22Rv1 (cell line): ENCODE measurements at regions not wholly inside any gene's neighbourhood (a gene's known extent, or its start where the extent isn't known, plus 50 kb on each side); places are given as distances from the start of the nearest gene placed in this dataset.

Experiments used
- ZFX ChIP-seq: fragments of 450-650 bp; IDR thresholded peaks from 2 replicates; pipeline ENCODE4 v1.6.1; 2017; ENCODE audit warnings: antibody characterized with exemption, borderline replicate concordance
- TF ChIP-seq, protein P1 (sequence below): fragments of 450-650 bp; IDR thresholded peaks from 2 replicates; pipeline ENCODE4 v1.5.1; 2017; ENCODE audit warnings: mild to moderate bottlenecking

DNA sequence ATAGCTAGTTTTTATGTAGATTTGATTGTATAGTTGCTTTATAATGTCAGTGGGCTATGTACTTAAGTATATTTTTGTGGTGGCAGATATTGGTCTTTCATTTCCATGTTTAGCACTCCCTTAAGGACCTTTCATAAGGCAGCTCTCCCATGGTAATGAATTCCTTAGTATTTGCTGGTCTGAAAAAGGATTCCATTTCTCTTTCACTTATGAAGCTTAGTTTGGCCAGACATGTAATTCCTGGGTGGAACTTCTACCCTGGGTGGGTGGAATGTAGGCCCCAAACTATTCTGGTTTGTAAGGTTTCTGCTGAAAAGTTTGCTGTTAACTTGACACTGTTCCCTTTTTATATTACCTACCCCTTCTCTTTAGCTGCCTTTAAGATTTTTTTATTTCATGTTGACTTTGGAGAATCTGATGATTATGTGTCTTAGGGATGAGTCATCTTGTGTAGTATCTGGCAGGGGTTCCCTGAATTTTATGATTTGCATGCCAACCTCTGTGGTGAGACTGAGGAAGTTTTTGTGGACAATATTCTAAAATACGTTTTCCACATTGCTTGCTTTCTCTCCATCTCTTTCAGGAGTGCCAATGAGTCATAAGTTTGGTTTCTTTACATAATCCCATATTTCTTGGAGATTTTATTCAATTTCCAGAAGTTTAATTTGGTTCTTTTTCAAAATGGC lies 65.4 kb upstream of the VRK2 start:
- TF ChIP-seq, protein P1, sequence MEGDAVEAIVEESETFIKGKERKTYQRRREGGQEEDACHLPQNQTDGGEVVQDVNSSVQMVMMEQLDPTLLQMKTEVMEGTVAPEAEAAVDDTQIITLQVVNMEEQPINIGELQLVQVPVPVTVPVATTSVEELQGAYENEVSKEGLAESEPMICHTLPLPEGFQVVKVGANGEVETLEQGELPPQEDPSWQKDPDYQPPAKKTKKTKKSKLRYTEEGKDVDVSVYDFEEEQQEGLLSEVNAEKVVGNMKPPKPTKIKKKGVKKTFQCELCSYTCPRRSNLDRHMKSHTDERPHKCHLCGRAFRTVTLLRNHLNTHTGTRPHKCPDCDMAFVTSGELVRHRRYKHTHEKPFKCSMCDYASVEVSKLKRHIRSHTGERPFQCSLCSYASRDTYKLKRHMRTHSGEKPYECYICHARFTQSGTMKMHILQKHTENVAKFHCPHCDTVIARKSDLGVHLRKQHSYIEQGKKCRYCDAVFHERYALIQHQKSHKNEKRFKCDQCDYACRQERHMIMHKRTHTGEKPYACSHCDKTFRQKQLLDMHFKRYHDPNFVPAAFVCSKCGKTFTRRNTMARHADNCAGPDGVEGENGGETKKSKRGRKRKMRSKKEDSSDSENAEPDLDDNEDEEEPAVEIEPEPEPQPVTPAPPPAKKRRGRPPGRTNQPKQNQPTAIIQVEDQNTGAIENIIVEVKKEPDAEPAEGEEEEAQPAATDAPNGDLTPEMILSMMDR, result no peak
- TF ChIP-seq ZFX, result no peak
